ENCODE measurements at regions not wholly inside any gene's neighbourhood (a gene's known extent, or its start where the extent isn't known, plus 50 kb on each side); places are given as distances from the start of the nearest gene placed in this dataset.

- TF ChIP-seq TGIF2 (CRISPR knock-in tag; IDR thresholded peaks at IDR 0.05), result no peak
- no peak for TF ChIP-seq USF1 (CRISPR knock-in tag; IDR thresholded peaks at IDR 0.05)
- TF ChIP-seq ZNF586 (CRISPR knock-in tag; conservative IDR thresholded peaks at IDR 0.05), result no peak
- no peak for TF ChIP-seq ZBTB7A (IDR thresholded peaks at IDR 0.05; ENCODE audit: borderline replicate concordance, control insufficient read depth, low read depth, low read length)
- no peak for TF ChIP-seq ZFP1 (CRISPR knock-in tag; IDR thresholded peaks at IDR 0.05)
- no peak for TF ChIP-seq NCOA2 (IDR thresholded peaks at IDR 0.05; ENCODE audit: partially characterized antibody in 2 of 2)
- no peak for TF ChIP-seq NBN (IDR thresholded peaks at IDR 0.05; ENCODE audit: low read depth)
- no peak for TF ChIP-seq ARID3B (CRISPR knock-in tag; IDR thresholded peaks at IDR 0.05; ENCODE audit: borderline replicate concordance)
- no peak for TF ChIP-seq COPS2 (conservative IDR thresholded peaks at IDR 0.05)
- TF ChIP-seq HNRNPL (IDR thresholded peaks at IDR 0.05; ENCODE audit: low read depth, low read length), result no peak
- no peak for TF ChIP-seq MECOM (CRISPR knock-in tag; IDR thresholded peaks at IDR 0.05)
Observed at GRCh38 chr9:86891886-86892437, 55.3 kb downstream of the GAS1 start (continued).

All from K562 (cell line).